A549 (cell line): ENCODE measurements at regions not wholly inside any gene's neighbourhood (a gene's known extent, or its start where the extent isn't known, plus 50 kb on each side); places are given as distances from the start of the nearest gene placed in this dataset.
A peak's percentile ranks its signal among the peaks of the same experiment; 100 is the strongest.

Experiments used
- ATAC-seq, 2 experiments: fragments of 200-7000 bp in 1 of 2; fragments of >200 bp in 1 of 2; cut with Nextera tagmentation in 1 of 2; cut with Tn5 transposase in 1 of 2; 3 replicates each; pipeline versions ENCODE4 v1.8.0 to v1.9.1; 2018 to 2020; ENCODE audit warnings: mild to moderate bottlenecking in 1 of 2, moderate library complexity in 1 of 2
- CTCF ChIA-PET: fragments of 300-600 bp; sonication (Branson Sonifier 250); formaldehyde crosslinking; extraction: SDS; loops from one replicate; lab custom pipeline; 2021; ENCODE audit warnings: antibody characterized with exemption, inconsistent platforms; lab: Yijun Ruan, JAX
- POLR2A ChIA-PET: fragments of 350-600 bp; formaldehyde crosslinking; extraction: SDS; loops from one replicate; lab custom pipeline; 2021; ENCODE audit warnings: antibody characterized with exemption, inconsistent platforms; lab: Yijun Ruan, JAX
- DNase-seq, 2 experiments: peaks; one replicate each; pipeline versions ENCODE4 v3.0.0 to v3.0.0-alpha.2; 2011 to 2016; ENCODE audit warnings: low read depth in 1 of 2, low spot score in 1 of 2
- FAIRE-seq: peaks from 2 replicates; lab custom pipeline; 2011; peaks lifted over from hg19 to GRCh38; lab: Jason Lieb, UNC
- H3K27ac ChIP-seq, 2 experiments: fragments of >200 bp; sonication (Bioruptor Twin); formaldehyde crosslinking; 3 replicates each; pipeline ENCODE4 v1.5.1; 2016 to 2017
- H3K4me1 ChIP-seq: fragments of >200 bp; sonication (Bioruptor Twin); formaldehyde crosslinking; 3 replicates; pipeline ENCODE4 v1.6.1; 2016
- H3K4me2 ChIP-seq: fragments of >200 bp; sonication (Bioruptor Twin); formaldehyde crosslinking; 3 replicates; pipeline ENCODE4 v1.6.1; 2016
- H3K4me3 ChIP-seq: fragments of >200 bp; sonication (Bioruptor Twin); formaldehyde crosslinking; 3 replicates; pipeline ENCODE4 v1.5.1; 2016
- H3K9me3 ChIP-seq: fragments of >200 bp; sonication (Bioruptor Twin); formaldehyde crosslinking; 3 replicates; pipeline ENCODE4 v1.6.1; 2016
- BCL3 ChIP-seq: fragments of >200 bp; sonication (Bioruptor Twin); formaldehyde crosslinking; IDR thresholded peaks from 3 replicates; pipeline ENCODE4 v1.6.1; 2016
- CBX2 ChIP-seq: fragments of 200-600 bp; sonication (generic); IDR thresholded peaks from 2 replicates; pipeline ENCODE4 v1.6.1; 2016; ENCODE audit warnings: low read depth, mild to moderate bottlenecking, borderline replicate concordance
- CEBPB ChIP-seq, 2 experiments: fragments of >200 bp in 1 of 2; sonication (Bioruptor Twin) in 1 of 2; formaldehyde crosslinking in 1 of 2; IDR thresholded peaks; 2 replicates each; pipeline ENCODE4 v1.6.1; 2012 to 2016
- E2F6 ChIP-seq: IDR thresholded peaks from 2 replicates; pipeline ENCODE4 v1.6.1; 2012; ENCODE audit warnings: low read depth, borderline replicate concordance
- EHMT2 ChIP-seq: fragments of 200-600 bp; sonication (generic); IDR thresholded peaks from 2 replicates; pipeline ENCODE4 v1.6.1; 2016; ENCODE audit warnings: antibody characterized with exemption, low read depth, mild to moderate bottlenecking, moderate library complexity
- ELK1 ChIP-seq: fragments of 150-350 bp; IDR thresholded peaks from 2 replicates; pipeline ENCODE4 v1.6.1; 2014; ENCODE audit warnings: low read depth, mild to moderate bottlenecking, low read length
- ESRRA ChIP-seq: fragments of 150-350 bp; IDR thresholded peaks from 2 replicates; pipeline ENCODE4 v1.6.1; 2014; ENCODE audit warnings: mild to moderate bottlenecking, low read length, borderline replicate concordance
- FOSL2 ChIP-seq, 2 experiments: fragments of 450-650 bp in 1 of 2; fragments of >200 bp in 1 of 2; sonication (Bioruptor Twin) in 1 of 2; formaldehyde crosslinking; IDR thresholded peaks; 2 replicates each; pipeline versions ENCODE4 v1.5.0 to v1.6.1; 2016 to 2020; ENCODE audit warnings: mild to moderate bottlenecking in 1 of 2, moderate library complexity in 1 of 2
- GATA3 ChIP-seq: IDR thresholded peaks from 2 replicates; pipeline ENCODE4 v1.6.1; 2012; ENCODE audit warnings: borderline replicate concordance
- HDAC2 ChIP-seq: fragments of 200-600 bp; sonication (generic); IDR thresholded peaks from 2 replicates; pipeline ENCODE4 v1.6.1; 2016
- HOXA7 ChIP-seq: fragments of 250-450 bp; sonication (Bioruptor Pico); IDR thresholded peaks from 2 replicates; pipeline ENCODE4 v1.5.0; 2020; ENCODE audit warnings: mild to moderate bottlenecking, moderate library complexity
- HOXB5 ChIP-seq: fragments of 250-450 bp; sonication (Bioruptor Pico); IDR thresholded peaks from 2 replicates; pipeline ENCODE4 v1.5.0; 2020; ENCODE audit warnings: mild to moderate bottlenecking, moderate library complexity
- MAX ChIP-seq: IDR thresholded peaks from 2 replicates; pipeline ENCODE4 v1.6.1; 2012
- NPAS2 ChIP-seq: fragments of 250-450 bp; sonication (Bioruptor Pico); IDR thresholded peaks from 2 replicates; pipeline ENCODE4 v1.8.0; 2022; ENCODE audit warnings: mild to moderate bottlenecking, moderate library complexity, borderline replicate concordance
- PHF8 ChIP-seq: fragments of 200-600 bp; sonication (generic); IDR thresholded peaks from 2 replicates; pipeline ENCODE4 v1.6.1; 2016; ENCODE audit warnings: low read depth, mild to moderate bottlenecking, antibody characterized with exemption, moderate library complexity, borderline replicate concordance
- POLR2A ChIP-seq: IDR thresholded peaks from 2 replicates; pipeline ENCODE4 v1.6.1; 2012; ENCODE audit warnings: mild to moderate bottlenecking, low read length
- REST ChIP-seq: fragments of 200-600 bp; sonication (generic); IDR thresholded peaks from 2 replicates; pipeline ENCODE4 v1.6.1; 2016; ENCODE audit warnings: antibody characterized with exemption, mild to moderate bottlenecking, moderate library complexity
- RNF2 ChIP-seq: fragments of 200-600 bp; sonication (generic); IDR thresholded peaks from 2 replicates; pipeline ENCODE4 v1.6.1; 2016; ENCODE audit warnings: low read depth, mild to moderate bottlenecking, antibody characterized with exemption, moderate library complexity, borderline replicate concordance
- USF2 ChIP-seq: fragments of 450-650 bp; IDR thresholded peaks from 2 replicates; pipeline ENCODE4 v1.6.1; 2014; ENCODE audit warnings: antibody characterized with exemption
- ZC3H11A ChIP-seq: fragments of 450-650 bp; IDR thresholded peaks from 2 replicates; pipeline ENCODE4 v1.6.1; 2014; ENCODE audit warnings: antibody characterized with exemption, mild to moderate bottlenecking
- ZNF302 ChIP-seq: fragments of 250-450 bp; sonication (Bioruptor Pico); IDR thresholded peaks from 2 replicates; pipeline ENCODE4 v1.9.0; 2021; ENCODE audit warnings: inconsistent platforms, mild to moderate bottlenecking, moderate library complexity
- WGBS: methylation state at CpG from one replicate; pipeline ENCODE4 v1.1.6; 2017; ENCODE audit errors: missing lambda C conversion rate; 5-methylcytosine and 5-hydroxymethylcytosine counted together

GRCh38 chr3:113105093-113105449, 106.3 kb upstream of the BOC start:
- TF ChIP-seq HOXB5 (CRISPR knock-in tag) (no peak), CEBPB (IDR thresholded peaks at IDR 0.05) (no peak), E2F6 (no peak), ZNF302 (CRISPR knock-in tag) (no peak), ESRRA (no peak), HOXA7 (CRISPR knock-in tag) (no peak), HDAC2 (no peak), MAX (no peak), FOSL2 (IDR thresholded peaks at IDR 0.05) (no peak), FOSL2 (CRISPR knock-in tag; IDR thresholded peaks at IDR 0.05) (no peak)
- no peak for ATAC-seq
- Histone ChIP-seq H3K9me3 (peaks cover 3% of the 10 kb centered on the region; the same call in 1 of the 3 replicates), H3K4me1 (peaks cover 21% of the 10 kb centered on the region; the same call in 1 of the 3 replicates), H3K4me3 (no peak overlapping the region), H3K27ac (peak overlapping the region in 1 of 2 experiments; percentile 62; a peak in 3 of 6 replicates), H3K4me2 (no peak overlapping the region)
- CTCF ChIA-PET, result no interaction called here
- 96% methylated on average over 4 of the region's 4 CpGs for WGBS
- DNase-seq, result no peak
- POLR2A ChIA-PET, result no interaction called here
- no peak for FAIRE-seq

GRCh38 chr3:113105966-113106660, 105.2 kb upstream of the BOC start:
- Histone ChIP-seq H3K27ac (no peak overlapping the region; a peak in 1 of 6 replicates), H3K4me1 (peaks cover 29% of the 10 kb centered on the region; the same call in 2 of the 3 replicates), H3K9me3 (no peaks in the 10 kb centered on the region), H3K4me3 (no peak overlapping the region), H3K4me2 (no peak overlapping the region)
- no peak for DNase-seq
- POLR2A ChIA-PET, result no interaction called here
- no peak for ATAC-seq
- no peak for TF ChIP-seq GATA3
- 73% methylated on average over 4 of the region's 4 CpGs for WGBS
- no peak for FAIRE-seq
- CTCF ChIA-PET, result no interaction called here

- peaks cover 15% of the 10 kb centered on the region; the same call in 2 of the 3 replicates for H3K4me1 ChIP-seq
- POLR2A ChIA-PET, result interaction anchor here (1.0 kb wide), 1 partner anchor 12 kb away, joined by 4 read pairs; no protein-coding TSS in a partner anchor
- TF ChIP-seq REST, result no peak
- TF ChIP-seq ELK1, result no peak
- TF ChIP-seq NPAS2 (CRISPR knock-in tag), result no peak
- no peak for TF ChIP-seq CBX2
- TF ChIP-seq USF2, result no peak
- TF ChIP-seq ZNF302 (CRISPR knock-in tag), result no peak
- no peak for TF ChIP-seq ZC3H11A
- no peak for TF ChIP-seq PHF8
- no peak for TF ChIP-seq RNF2
- TF ChIP-seq EHMT2, result no peak
- no peak for TF ChIP-seq BCL3
- TF ChIP-seq POLR2A, result no peak
- H3K27ac ChIP-seq, result no peak overlapping the region
- CTCF ChIA-PET, result interaction anchor here (1.1 to 1.5 kb wide), 2 partner anchors 14 to 178 kb away, joined by 3 to 5 read pairs; no protein-coding TSS in a partner anchor
- no peak for ATAC-seq
- H3K4me3 ChIP-seq, result no peak overlapping the region
- no peak for DNase-seq
- 64% methylated on average over 5 of the region's 5 CpGs for WGBS
- no peaks in the 10 kb centered on the region for H3K9me3 ChIP-seq
- no peak overlapping the region for H3K4me2 ChIP-seq
- no peak for FAIRE-seq
Measured at GRCh38 chr3:113110267-113110666, 101.1 kb upstream of the BOC start.
